GM12891 (cell line): ENCODE measurements at regions not wholly inside any gene's neighbourhood (a gene's known extent, or its start where the extent isn't known, plus 50 kb on each side); places are given as distances from the start of the nearest gene placed in this dataset.

Source experiments
- DNase-seq: peaks from one replicate; pipeline ENCODE4 v3.0.0; 2011; ENCODE audit warnings: low spot score; ENCODE audit not compliant: insufficient read length
- FAIRE-seq: peaks from 2 replicates; lab custom pipeline; 2011; peaks lifted over from hg19 to GRCh38; lab: Jason Lieb, UNC
- PAX5 ChIP-seq: IDR thresholded peaks from 2 replicates; pipeline ENCODE4 v1.6.1; 2011; ENCODE audit warnings: low read length, moderate library complexity, mild to moderate bottlenecking; ENCODE audit not compliant: insufficient read depth, severe bottlenecking
- POLR2A ChIP-seq: IDR thresholded peaks from 2 replicates; pipeline ENCODE4 v1.6.1; 2011; ENCODE audit warnings: low read depth, low read length, control low read depth
- POLR2AphosphoS5 ChIP-seq: IDR thresholded peaks from 2 replicates; pipeline ENCODE4 v1.6.1; 2011; ENCODE audit warnings: low read depth, low read length, control low read depth
- POU2F2 ChIP-seq: IDR thresholded peaks from 2 replicates; pipeline ENCODE4 v1.6.1; 2011; ENCODE audit warnings: low read depth, mild to moderate bottlenecking, control low read depth, low read length, moderate library complexity
- SPI1 ChIP-seq: IDR thresholded peaks from 2 replicates; pipeline ENCODE4 v1.6.1; 2011; ENCODE audit warnings: low read depth, low read length, control low read depth
- TAF1 ChIP-seq: IDR thresholded peaks from 2 replicates; pipeline ENCODE4 v1.6.1; 2011; ENCODE audit warnings: low read depth, low read length, control low read depth

- no peak for TF ChIP-seq POLR2AphosphoS5
- no peak for TF ChIP-seq POU2F2
- TF ChIP-seq PAX5: no peak
- no peak for TF ChIP-seq TAF1
- TF ChIP-seq POLR2A: no peak
- TF ChIP-seq SPI1: no peak
- no peak for DNase-seq
- FAIRE-seq: no peak
Observed at GRCh38 chr5:2039180-2039531, 156.4 kb upstream of the IRX4 start.

- FAIRE-seq (peak; percentile 93), DNase-seq (peak; percentile 93)
Observed at GRCh38 chr5:2038321-2039179, 155.8 kb upstream of the IRX4 start.

GRCh38 chr5:2036885-2037284 is 154.2 kb upstream of the IRX4 start:
- DNase-seq (no peak), FAIRE-seq (no peak)
- TF ChIP-seq POLR2AphosphoS5 (no peak), TAF1 (no peak), SPI1 (no peak), POLR2A (no peak), PAX5 (no peak), POU2F2 (no peak)

More at GRCh38 chr5:2038321-2039179, 155.8 kb upstream of the IRX4 start:
- TF ChIP-seq POLR2AphosphoS5 (no peak), PAX5 (no peak), TAF1 (no peak), SPI1 (no peak), POU2F2 (no peak), POLR2A (no peak)

GRCh38 chr5:2032432-2032831 is 149.7 kb upstream of the IRX4 start:
- FAIRE-seq (no peak), DNase-seq (no peak)
- TF ChIP-seq SPI1 (no peak), POU2F2 (no peak), PAX5 (no peak), TAF1 (no peak), POLR2A (no peak), POLR2AphosphoS5 (no peak)

- TF ChIP-seq TAF1: no peak
- TF ChIP-seq POU2F2: no peak
- TF ChIP-seq POLR2A: no peak
- no peak for TF ChIP-seq PAX5
- no peak for TF ChIP-seq SPI1
- TF ChIP-seq POLR2AphosphoS5: no peak
- FAIRE-seq (no peak), DNase-seq (no peak)
Observed at GRCh38 chr5:2031581-2031980, 148.9 kb upstream of the IRX4 start.

GRCh38 chr5:2030131-2030530 is 147.4 kb upstream of the IRX4 start:
- TF ChIP-seq POLR2AphosphoS5: no peak
- TF ChIP-seq POU2F2: no peak
- TF ChIP-seq POLR2A: no peak
- TF ChIP-seq SPI1: no peak
- no peak for TF ChIP-seq TAF1
- TF ChIP-seq PAX5: no peak
- DNase-seq (no peak), FAIRE-seq (no peak)

GRCh38 chr5:2029206-2029605 is 146.5 kb upstream of the IRX4 start:
- no peak for FAIRE-seq
- TF ChIP-seq POLR2A: no peak
- no peak for TF ChIP-seq POLR2AphosphoS5
- no peak for TF ChIP-seq POU2F2
- TF ChIP-seq PAX5: no peak
- no peak for TF ChIP-seq TAF1
- no peak for TF ChIP-seq SPI1
- no peak for DNase-seq

GRCh38 chr5:2027790-2028189 is 145.1 kb upstream of the IRX4 start:
- no peak for TF ChIP-seq POLR2A
- no peak for TF ChIP-seq SPI1
- no peak for TF ChIP-seq TAF1
- TF ChIP-seq POLR2AphosphoS5: no peak
- TF ChIP-seq POU2F2: no peak
- no peak for TF ChIP-seq PAX5
- DNase-seq (no peak), FAIRE-seq (no peak)

GRCh38 chr5:2024986-2025721 is 142.4 kb upstream of the IRX4 start:
- DNase-seq (no peak), FAIRE-seq (no peak)
- no peak for TF ChIP-seq TAF1
- no peak for TF ChIP-seq POLR2A
- no peak for TF ChIP-seq POU2F2

GRCh38 chr5:2023196-2023595 is 140.5 kb upstream of the IRX4 start:
- FAIRE-seq: no peak
- DNase-seq: no peak
- no peak for TF ChIP-seq PAX5
- no peak for TF ChIP-seq SPI1
- TF ChIP-seq POU2F2: no peak
- TF ChIP-seq TAF1: no peak
- TF ChIP-seq POLR2A: no peak
- TF ChIP-seq POLR2AphosphoS5: no peak
